PC-9 (cell line): ENCODE measurements at regions not wholly inside any gene's neighbourhood (a gene's known extent, or its start where the extent isn't known, plus 50 kb on each side); places are given as distances from the start of the nearest gene placed in this dataset.

ENCODE experiments used
- BruUV-seq: library from RNA; stranded (reverse); fragments of 400-500 nt; replicated peaks from 2 replicates; lab custom pipeline; 2021; lab: Mats Ljungman, UMichigan
- CTCF ChIA-PET: fragments of 300-600 bp; sonication (Branson Sonifier 250); formaldehyde crosslinking; loops from one replicate; lab custom pipeline; 2022; ENCODE audit warnings: antibody characterized with exemption; lab: Charles Lee
- POLR2A ChIA-PET: fragments of 300-600 bp; sonication (Branson Sonifier 250); formaldehyde crosslinking; loops from one replicate; lab custom pipeline; 2022; ENCODE audit warnings: antibody characterized with exemption; ENCODE audit not compliant: unreplicated experiment; lab: Charles Lee
- DNase-seq, 2 experiments: peaks; one replicate each; pipeline versions ENCODE4 v3.0.0 to v3.0.0-alpha.2; 2015 to 2022; ENCODE audit warnings: mixed read lengths in 1 of 2
- H2AFZ ChIP-seq: fragments of 200-600 bp; sonication (generic); 2 replicates; pipeline ENCODE4 v1.8.1; 2017; ENCODE audit warnings: antibody characterized with exemption
- H3F3A ChIP-seq: fragments of 200-600 bp; sonication (generic); 2 replicates; pipeline ENCODE4 v1.8.1; 2017; ENCODE audit warnings: antibody characterized with exemption, mild to moderate bottlenecking, low read depth; ENCODE audit not compliant: insufficient read depth
- H3K27ac ChIP-seq: fragments of 200-600 bp; sonication (generic); 2 replicates; pipeline ENCODE4 v1.6.1; 2016; ENCODE audit warnings: mixed run types
- H3K27me3 ChIP-seq: fragments of 200-600 bp; sonication (generic); 2 replicates; pipeline ENCODE4 v1.6.1; 2016; ENCODE audit warnings: low read depth, mixed run types; ENCODE audit not compliant: insufficient read depth
- H3K36me3 ChIP-seq: fragments of 200-600 bp; sonication (generic); 2 replicates; pipeline ENCODE4 v1.6.1; 2016; ENCODE audit warnings: low read depth, mixed run types
- H3K4me1 ChIP-seq: fragments of 200-600 bp; sonication (generic); replicated peaks from 2 replicates; pipeline ENCODE4 v1.6.1; 2016; ENCODE audit warnings: mixed run types; ENCODE audit not compliant: insufficient read depth
- H3K4me2 ChIP-seq: fragments of 200-600 bp; sonication (generic); 2 replicates; pipeline ENCODE4 v1.6.1; 2017; ENCODE audit warnings: mixed run types
- H3K4me3 ChIP-seq: fragments of 200-600 bp; sonication (generic); 2 replicates; pipeline ENCODE4 v1.6.1; 2016; ENCODE audit warnings: mixed run types
- H3K79me2 ChIP-seq: fragments of 200-600 bp; sonication (generic); 2 replicates; pipeline ENCODE4 v1.6.1; 2017; ENCODE audit warnings: low read depth, mixed run types
- H3K9me2 ChIP-seq: fragments of 200-600 bp; sonication (generic); 2 replicates; pipeline ENCODE4 v1.8.1; 2017; ENCODE audit warnings: mild to moderate bottlenecking; ENCODE audit not compliant: insufficient read depth
- H3K9me3 ChIP-seq: fragments of 200-600 bp; sonication (generic); 2 replicates; pipeline ENCODE4 v1.8.1; 2016; ENCODE audit warnings: low read depth; ENCODE audit not compliant: insufficient read depth
- H4K20me1 ChIP-seq: fragments of 200-600 bp; sonication (generic); 2 replicates; pipeline ENCODE4 v1.8.1; 2017; ENCODE audit not compliant: insufficient read depth
- EZH2 ChIP-seq: fragments of 200-600 bp; sonication (generic); IDR thresholded peaks from 2 replicates; pipeline ENCODE4 v1.8.0; 2017; ENCODE audit warnings: antibody characterized with exemption, low read depth
- intact Hi-C: fragments of 100-400 bp; cut with micrococcal nuclease; formaldehyde crosslinking; loops from one replicate; pipeline ENCODE4 v1.10.0; 2022; ENCODE audit not compliant: unreplicated experiment
- TF ChIP-seq, protein P1 (sequence below): fragments of 200-600 bp; sonication (generic); conservative IDR thresholded peaks from 2 replicates; pipeline ENCODE4 v1.6.1; 2017; ENCODE audit warnings: mixed run types, antibody characterized with exemption, mild to moderate bottlenecking, moderate library complexity

DNA sequence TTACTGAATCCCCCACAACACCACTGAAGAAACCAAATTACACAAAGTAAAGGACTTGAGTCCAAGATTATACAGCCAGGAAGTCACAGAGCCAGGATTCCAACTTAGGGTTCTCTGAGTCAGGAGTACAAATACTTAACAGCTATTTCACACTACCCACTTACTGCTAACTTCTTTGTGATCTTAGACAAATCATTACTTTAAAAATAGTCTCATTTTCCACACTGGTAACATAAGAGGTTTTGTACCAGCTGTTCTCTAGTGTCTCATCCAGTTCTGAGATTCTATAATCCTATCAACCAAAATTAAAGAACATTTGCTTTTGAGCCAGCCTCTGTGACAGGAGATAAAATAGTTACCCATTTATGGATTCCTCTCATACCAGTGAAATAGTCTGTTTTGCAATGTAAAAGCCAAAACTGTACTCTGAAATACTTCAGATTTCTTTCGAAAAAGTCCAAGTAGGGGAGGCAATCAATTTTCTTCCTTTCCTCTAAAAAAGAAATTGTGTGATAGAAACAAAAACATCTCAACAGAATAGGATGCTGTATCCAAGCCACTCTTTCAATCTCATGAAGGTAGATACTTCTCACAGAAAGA lies 157.6 kb downstream of the LRATD1 start:
- no peaks in the 10 kb centered on the region for H3K27me3 ChIP-seq
- no TSS peak for BruUV-seq
- H3K4me2 ChIP-seq = no peak overlapping the region
- no peaks in the 10 kb centered on the region for H4K20me1 ChIP-seq
- intact Hi-C loops = no loop called here
- DNase-seq = no peak
- H3K4me3 ChIP-seq = no peak overlapping the region
- H3K36me3 ChIP-seq = no peaks in the 10 kb centered on the region
- H3F3A ChIP-seq = no peaks in the 10 kb centered on the region
- no peaks in the 10 kb centered on the region for H3K79me2 ChIP-seq
- TF ChIP-seq, protein P1, sequence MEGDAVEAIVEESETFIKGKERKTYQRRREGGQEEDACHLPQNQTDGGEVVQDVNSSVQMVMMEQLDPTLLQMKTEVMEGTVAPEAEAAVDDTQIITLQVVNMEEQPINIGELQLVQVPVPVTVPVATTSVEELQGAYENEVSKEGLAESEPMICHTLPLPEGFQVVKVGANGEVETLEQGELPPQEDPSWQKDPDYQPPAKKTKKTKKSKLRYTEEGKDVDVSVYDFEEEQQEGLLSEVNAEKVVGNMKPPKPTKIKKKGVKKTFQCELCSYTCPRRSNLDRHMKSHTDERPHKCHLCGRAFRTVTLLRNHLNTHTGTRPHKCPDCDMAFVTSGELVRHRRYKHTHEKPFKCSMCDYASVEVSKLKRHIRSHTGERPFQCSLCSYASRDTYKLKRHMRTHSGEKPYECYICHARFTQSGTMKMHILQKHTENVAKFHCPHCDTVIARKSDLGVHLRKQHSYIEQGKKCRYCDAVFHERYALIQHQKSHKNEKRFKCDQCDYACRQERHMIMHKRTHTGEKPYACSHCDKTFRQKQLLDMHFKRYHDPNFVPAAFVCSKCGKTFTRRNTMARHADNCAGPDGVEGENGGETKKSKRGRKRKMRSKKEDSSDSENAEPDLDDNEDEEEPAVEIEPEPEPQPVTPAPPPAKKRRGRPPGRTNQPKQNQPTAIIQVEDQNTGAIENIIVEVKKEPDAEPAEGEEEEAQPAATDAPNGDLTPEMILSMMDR = no peak
- TF ChIP-seq EZH2 = no peak
- H3K27ac ChIP-seq = no peak overlapping the region
- H2AFZ ChIP-seq = no peak overlapping the region
- H3K9me3 ChIP-seq = no peaks in the 10 kb centered on the region
- CTCF ChIA-PET = no interaction called here
- H3K4me1 ChIP-seq = no peaks in the 10 kb centered on the region
- POLR2A ChIA-PET = no interaction called here
- H3K9me2 ChIP-seq = no peaks in the 10 kb centered on the region

DNA sequence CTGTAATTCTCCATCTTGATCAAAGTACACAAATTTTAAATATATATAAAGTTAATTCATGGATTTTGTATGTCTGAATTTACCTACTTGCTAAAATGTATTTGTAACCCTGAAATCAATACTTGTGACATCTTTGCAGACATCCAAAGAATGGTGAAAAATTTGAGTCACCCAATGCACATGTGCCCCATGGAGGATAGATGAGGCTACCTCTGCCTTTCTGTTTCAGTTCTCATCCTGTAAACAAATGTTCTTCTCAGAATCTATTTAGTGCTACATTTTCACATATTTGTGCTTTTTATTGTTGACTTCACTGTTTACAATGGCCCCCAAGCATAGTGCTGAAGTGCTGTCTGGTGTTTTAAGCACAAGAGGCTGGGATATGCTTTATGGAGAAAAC lies 171.5 kb downstream of the LRATD1 start:
- Histone ChIP-seq H3K27ac (no peak overlapping the region), H4K20me1 (no peaks in the 10 kb centered on the region), H3K4me1 (no peaks in the 10 kb centered on the region), H3K9me2 (no peaks in the 10 kb centered on the region), H3K4me3 (no peak overlapping the region), H3K36me3 (no peaks in the 10 kb centered on the region), H3K27me3 (no peaks in the 10 kb centered on the region), H2AFZ (no peak overlapping the region), H3K4me2 (no peak overlapping the region), H3K9me3 (peaks cover 11% of the 10 kb centered on the region; the same call in 1 of the 2 replicates), H3F3A (no peaks in the 10 kb centered on the region), H3K79me2 (no peaks in the 10 kb centered on the region)
- TF ChIP-seq, protein P1 = no peak
- TF ChIP-seq EZH2 = no peak
- intact Hi-C loops = no loop called here
- no TSS peak for BruUV-seq
- DNase-seq = no peak
- ChIA-PET POLR2A (interaction anchor here (0.6 kb wide), 1 partner anchor 100 kb away, joined by 6 read pairs; no protein-coding TSS in a partner anchor), CTCF (no interaction called here)

DNA sequence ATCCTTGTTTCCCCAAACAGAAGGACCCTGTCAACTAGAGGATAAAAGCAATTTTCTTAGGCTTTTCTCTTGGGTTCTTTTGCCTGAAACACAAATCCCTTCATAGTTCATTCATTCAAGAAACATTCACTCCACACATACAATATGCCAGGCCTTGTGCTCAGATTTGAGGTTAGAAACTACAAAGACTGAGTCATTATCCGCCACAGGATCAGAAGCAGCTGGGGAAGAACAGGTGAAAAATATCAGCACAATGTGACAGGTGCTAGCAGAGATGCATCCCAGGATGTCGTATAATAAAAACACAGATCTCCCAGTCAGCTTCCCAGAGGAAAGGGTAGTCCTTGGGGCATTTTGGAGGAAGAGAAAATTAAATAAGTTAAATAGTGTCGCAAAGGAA lies 172.4 kb downstream of the LRATD1 start:
- Histone ChIP-seq H3K4me3 (no peak overlapping the region), H3K27ac (no peak overlapping the region), H3K36me3 (no peaks in the 10 kb centered on the region), H3K4me2 (no peak overlapping the region), H2AFZ (no peak overlapping the region), H3K9me2 (no peaks in the 10 kb centered on the region), H3K79me2 (no peaks in the 10 kb centered on the region), H3F3A (no peaks in the 10 kb centered on the region), H3K4me1 (no peaks in the 10 kb centered on the region), H3K9me3 (0 out of 2 replicates have a peak, but pooled peaks cover 5% of the 10 kb centered on the region), H4K20me1 (no peaks in the 10 kb centered on the region), H3K27me3 (no peaks in the 10 kb centered on the region)
- no TSS peak for BruUV-seq
- DNase-seq = no peak
- intact Hi-C loops = no loop called here
- CTCF ChIA-PET = no interaction called here
- TF ChIP-seq EZH2 = no peak
- TF ChIP-seq, protein P1 = no peak
- POLR2A ChIA-PET = no interaction called here
